Smooth muscle cell (in vitro differentiated cells): ENCODE measurements at regions not wholly inside any gene's neighbourhood (a gene's known extent, or its start where the extent isn't known, plus 50 kb on each side); places are given as distances from the start of the nearest gene placed in this dataset.

ENCODE experiments used
- DNase-seq: peaks from one replicate; lab custom pipeline; 2025; ENCODE audit not compliant: unreplicated experiment; lab: John Stamatoyannopoulos, UW
- H2AFZ ChIP-seq: fragments of 200-600 bp; sonication (generic); 2 replicates; pipeline ENCODE4 v1.6.0; 2016; ENCODE audit warnings: antibody characterized with exemption, low read depth, mild to moderate bottlenecking
- H3F3A ChIP-seq: fragments of 200-600 bp; sonication (generic); 2 replicates; pipeline ENCODE4 v1.6.0; 2017; ENCODE audit warnings: antibody characterized with exemption, low read depth
- H3K27ac ChIP-seq: fragments of 200-600 bp; sonication (generic); 2 replicates; pipeline ENCODE4 v1.5.1; 2016; ENCODE audit warnings: low read depth, mild to moderate bottlenecking
- H3K27me3 ChIP-seq: fragments of 200-600 bp; sonication (generic); 2 replicates; pipeline ENCODE4 v1.6.1; 2016; ENCODE audit warnings: low read depth, mild to moderate bottlenecking
- H3K36me3 ChIP-seq: fragments of 200-600 bp; sonication (generic); 2 replicates; pipeline ENCODE4 v1.5.1; 2016; ENCODE audit warnings: low read depth
- H3K4me1 ChIP-seq: fragments of 200-600 bp; sonication (generic); 2 replicates; pipeline ENCODE4 v1.5.1; 2016; ENCODE audit warnings: low read depth
- H3K4me2 ChIP-seq: fragments of 200-600 bp; sonication (generic); 2 replicates; pipeline ENCODE4 v1.6.0; 2016; ENCODE audit warnings: mild to moderate bottlenecking
- H3K4me3 ChIP-seq: fragments of 200-600 bp; sonication (generic); 2 replicates; pipeline ENCODE4 v1.5.1; 2016; ENCODE audit warnings: mild to moderate bottlenecking
- H3K79me2 ChIP-seq: fragments of 200-600 bp; sonication (generic); 2 replicates; pipeline ENCODE4 v1.6.0; 2016; ENCODE audit warnings: low read depth, mild to moderate bottlenecking
- H3K9ac ChIP-seq: fragments of 200-600 bp; sonication (generic); 2 replicates; pipeline ENCODE4 v1.6.0; 2016; ENCODE audit warnings: low read depth
- H3K9me3 ChIP-seq: fragments of 200-600 bp; sonication (generic); replicated peaks from 2 replicates; pipeline ENCODE4 v1.5.1; 2016; ENCODE audit warnings: low read depth
- H4K20me1 ChIP-seq: fragments of 200-600 bp; sonication (generic); 2 replicates; pipeline ENCODE4 v1.6.0; 2016; ENCODE audit warnings: low read depth
- WGBS: methylation state at CpG from one replicate; pipeline ENCODE4 v1.1.7; 2016; ENCODE audit warnings: low lambda C conversion rate; 5-methylcytosine and 5-hydroxymethylcytosine counted together
- TF ChIP-seq, protein P1 (sequence below): fragments of 200-600 bp; sonication (generic); IDR thresholded peaks from 2 replicates; pipeline ENCODE4 v1.5.1; 2017; ENCODE audit warnings: borderline replicate concordance, mild to moderate bottlenecking, antibody characterized with exemption; ENCODE audit not compliant: insufficient read depth, poor library complexity, severe bottlenecking

DNA sequence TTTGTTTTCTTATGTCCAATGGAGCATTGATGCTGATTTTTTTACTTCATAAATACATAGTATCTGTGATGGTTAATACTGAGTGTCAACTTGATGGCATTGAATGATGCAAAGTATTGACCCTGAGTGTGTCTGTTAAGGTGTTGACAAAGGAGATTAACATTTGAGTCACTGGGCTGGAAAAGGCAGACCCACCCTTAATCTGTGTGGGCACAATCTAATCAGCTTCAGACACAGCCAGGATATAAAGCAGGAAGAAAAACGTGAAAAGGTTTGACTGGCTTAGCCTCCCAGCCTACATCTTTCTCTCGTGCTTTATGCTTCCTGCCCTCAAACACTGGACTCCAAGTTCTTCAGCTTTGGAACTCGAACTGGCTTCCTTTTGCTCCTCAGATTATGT, 230.6 kb upstream of the SPRY1 start:
- no peak overlapping the region for H3K4me2 ChIP-seq
- no peak overlapping the region for H3K4me3 ChIP-seq
- no peaks in the 10 kb centered on the region for H3K27me3 ChIP-seq
- no peaks in the 10 kb centered on the region for H3K36me3 ChIP-seq
- DNase-seq = no peak
- H3K79me2 ChIP-seq = no peaks in the 10 kb centered on the region
- no peak overlapping the region for H3K9ac ChIP-seq
- H3K4me1 ChIP-seq = no peaks in the 10 kb centered on the region
- TF ChIP-seq, protein P1, sequence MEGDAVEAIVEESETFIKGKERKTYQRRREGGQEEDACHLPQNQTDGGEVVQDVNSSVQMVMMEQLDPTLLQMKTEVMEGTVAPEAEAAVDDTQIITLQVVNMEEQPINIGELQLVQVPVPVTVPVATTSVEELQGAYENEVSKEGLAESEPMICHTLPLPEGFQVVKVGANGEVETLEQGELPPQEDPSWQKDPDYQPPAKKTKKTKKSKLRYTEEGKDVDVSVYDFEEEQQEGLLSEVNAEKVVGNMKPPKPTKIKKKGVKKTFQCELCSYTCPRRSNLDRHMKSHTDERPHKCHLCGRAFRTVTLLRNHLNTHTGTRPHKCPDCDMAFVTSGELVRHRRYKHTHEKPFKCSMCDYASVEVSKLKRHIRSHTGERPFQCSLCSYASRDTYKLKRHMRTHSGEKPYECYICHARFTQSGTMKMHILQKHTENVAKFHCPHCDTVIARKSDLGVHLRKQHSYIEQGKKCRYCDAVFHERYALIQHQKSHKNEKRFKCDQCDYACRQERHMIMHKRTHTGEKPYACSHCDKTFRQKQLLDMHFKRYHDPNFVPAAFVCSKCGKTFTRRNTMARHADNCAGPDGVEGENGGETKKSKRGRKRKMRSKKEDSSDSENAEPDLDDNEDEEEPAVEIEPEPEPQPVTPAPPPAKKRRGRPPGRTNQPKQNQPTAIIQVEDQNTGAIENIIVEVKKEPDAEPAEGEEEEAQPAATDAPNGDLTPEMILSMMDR = no peak
- no peaks in the 10 kb centered on the region for H4K20me1 ChIP-seq
- 50% methylated on average over 3 of the region's 3 CpGs for WGBS
- no peak overlapping the region for H2AFZ ChIP-seq
- H3K9me3 ChIP-seq = no peaks in the 10 kb centered on the region
- H3K27ac ChIP-seq = no peak overlapping the region
- H3F3A ChIP-seq = no peaks in the 10 kb centered on the region

DNA sequence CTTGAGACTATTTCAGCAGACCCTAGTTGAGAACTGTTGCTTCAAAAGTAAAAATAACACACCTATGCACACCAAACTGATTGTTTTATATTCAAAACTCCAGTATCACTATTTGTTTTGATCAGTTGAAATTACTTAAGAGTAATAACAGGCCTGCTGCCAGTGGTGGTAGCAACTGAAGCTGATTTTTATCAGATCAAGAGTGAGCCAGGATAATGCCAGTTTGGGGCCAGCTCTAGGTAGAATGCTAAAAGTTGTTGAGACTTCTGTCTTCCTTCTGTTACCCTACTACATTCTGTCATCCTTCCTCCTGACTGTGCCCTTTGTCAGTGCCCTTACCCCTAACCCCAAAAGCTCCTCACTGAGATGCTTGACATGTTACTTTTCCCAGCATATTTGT, 228.7 kb upstream of the SPRY1 start:
- H3K27me3 ChIP-seq = no peaks in the 10 kb centered on the region
- H3K27ac ChIP-seq = no peak overlapping the region
- no peaks in the 10 kb centered on the region for H4K20me1 ChIP-seq
- TF ChIP-seq, protein P1 = no peak
- no peaks in the 10 kb centered on the region for H3K9me3 ChIP-seq
- no peak overlapping the region for H3K4me2 ChIP-seq
- H3F3A ChIP-seq = no peaks in the 10 kb centered on the region
- no peaks in the 10 kb centered on the region for H3K79me2 ChIP-seq
- no peaks in the 10 kb centered on the region for H3K4me1 ChIP-seq
- DNase-seq = no peak
- H3K9ac ChIP-seq = no peak overlapping the region
- H2AFZ ChIP-seq = no peak overlapping the region
- H3K36me3 ChIP-seq = no peaks in the 10 kb centered on the region
- H3K4me3 ChIP-seq = no peak overlapping the region

DNA sequence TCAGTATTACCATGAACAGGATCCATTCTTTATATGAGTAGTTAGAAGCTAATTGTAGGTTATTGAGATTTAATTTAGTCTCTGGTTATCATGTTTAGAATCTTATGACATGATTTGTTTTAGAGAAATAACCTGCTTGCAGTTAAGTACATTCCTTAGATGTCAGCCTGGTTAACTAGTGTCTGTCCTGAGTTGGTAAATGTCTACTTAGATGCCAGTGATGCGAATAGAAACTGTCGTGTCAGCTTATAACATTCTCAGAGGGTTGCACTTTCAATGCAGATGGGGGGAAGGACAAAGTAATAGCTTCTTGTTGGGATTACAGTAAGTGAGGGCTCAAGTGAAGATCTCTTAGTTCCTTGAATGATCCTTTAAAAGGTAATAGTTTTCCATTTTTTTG, 227.8 kb upstream of the SPRY1 start:
- no peak overlapping the region for H3K27ac ChIP-seq

DNA sequence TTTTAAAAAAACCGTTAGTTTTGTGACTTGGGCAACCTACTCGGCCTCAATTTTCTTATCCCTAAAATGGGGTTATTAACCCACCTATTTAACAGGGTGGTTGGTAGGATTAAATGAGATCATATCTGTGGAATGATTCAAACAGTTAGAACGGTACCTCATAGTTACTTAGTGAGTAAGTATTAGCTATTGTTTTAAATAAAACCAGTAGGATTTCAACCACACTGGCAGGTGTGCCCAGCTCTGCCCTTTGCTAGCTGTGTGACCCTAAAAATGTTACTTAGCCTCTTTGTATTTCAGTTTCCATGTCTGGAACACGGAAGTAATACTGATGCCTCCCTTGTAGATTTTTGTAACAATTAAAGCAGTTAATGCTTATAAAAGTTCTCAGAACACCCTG, 225.8 kb upstream of the SPRY1 start:
- H2AFZ ChIP-seq = no peak overlapping the region
- H3K4me2 ChIP-seq = no peak overlapping the region
- H3K4me3 ChIP-seq = no peak overlapping the region
- no peaks in the 10 kb centered on the region for H3K36me3 ChIP-seq
- H3K9me3 ChIP-seq = no peaks in the 10 kb centered on the region
- H3F3A ChIP-seq = no peaks in the 10 kb centered on the region
- no peaks in the 10 kb centered on the region for H3K27me3 ChIP-seq
- TF ChIP-seq, protein P1 = no peak
- H3K79me2 ChIP-seq = no peaks in the 10 kb centered on the region
- WGBS = 81% methylated on average over 4 of the region's 4 CpGs
- no peak for DNase-seq
- H3K4me1 ChIP-seq = no peaks in the 10 kb centered on the region
- H3K27ac ChIP-seq = no peak overlapping the region
- H3K9ac ChIP-seq = no peak overlapping the region
- H4K20me1 ChIP-seq = no peaks in the 10 kb centered on the region

More for the DNA sequence above, 227.8 kb upstream of the SPRY1 start:
- Histone ChIP-seq H3K27me3 (no peaks in the 10 kb centered on the region), H3K9ac (no peak overlapping the region), H2AFZ (no peak overlapping the region), H3K36me3 (no peaks in the 10 kb centered on the region), H3K4me3 (no peak overlapping the region), H3F3A (no peaks in the 10 kb centered on the region), H4K20me1 (no peaks in the 10 kb centered on the region), H3K4me2 (no peak overlapping the region), H3K79me2 (no peaks in the 10 kb centered on the region), H3K4me1 (no peaks in the 10 kb centered on the region), H3K9me3 (no peaks in the 10 kb centered on the region)
- TF ChIP-seq, protein P1 = no peak
- WGBS = 56% methylated on average over 2 of the region's 2 CpGs
- no peak for DNase-seq
